IMR-90 (cell line): ENCODE measurements at regions not wholly inside any gene's neighbourhood (a gene's known extent, or its start where the extent isn't known, plus 50 kb on each side); places are given as distances from the start of the nearest gene placed in this dataset.

Source experiments
- ATAC-seq: fragments of 200-7000 bp; cut with Tn5 transposase; 2 replicates; pipeline ENCODE4 v1.9.1; 2020; ENCODE audit warnings: low read depth, mild to moderate bottlenecking, moderate library complexity
- BruUV-seq: library from RNA; stranded (reverse); fragments of 400-500 nt; replicated peaks from 2 replicates; lab custom pipeline; 2021; lab: Mats Ljungman, UMichigan
- CTCF ChIA-PET: fragments of 300-600 bp; formaldehyde crosslinking; extraction: SDS; loops from one replicate; lab custom pipeline; 2021; ENCODE audit warnings: antibody characterized with exemption; lab: Yijun Ruan, JAX
- POLR2A ChIA-PET: fragments of 300-600 bp; sonication (Branson Sonifier 250); formaldehyde crosslinking; loops from one replicate; lab custom pipeline; 2022; ENCODE audit warnings: antibody characterized with exemption; ENCODE audit not compliant: unreplicated experiment; lab: Charles Lee
- DNase-seq: peaks from one replicate; pipeline ENCODE4 v3.0.0; 2013
- H2AFZ ChIP-seq: replicated peaks from 2 replicates; pipeline ENCODE3; 2013; ENCODE audit warnings: low read length, mild to moderate bottlenecking; ENCODE audit not compliant: poor library complexity
- H2AK5ac ChIP-seq: 2 replicates; pipeline ENCODE4 v1.6.1; 2013; ENCODE audit warnings: low read depth, low read length, inconsistent platforms
- H2AK9ac ChIP-seq: replicated peaks from 2 replicates; pipeline ENCODE3; 2013; ENCODE audit warnings: mild to moderate bottlenecking, low read depth, low read length, moderate library complexity; ENCODE audit not compliant: poor library complexity
- H2BK120ac ChIP-seq: 2 replicates; pipeline ENCODE4 v1.6.1; 2013; ENCODE audit warnings: low read depth, low read length, inconsistent platforms
- H2BK15ac ChIP-seq: 3 replicates; pipeline ENCODE4 v1.6.1; 2013; ENCODE audit warnings: low read depth, low read length, inconsistent platforms
- H2BK20ac ChIP-seq: 2 replicates; pipeline ENCODE4 v1.6.1; 2013; ENCODE audit warnings: low read depth, mild to moderate bottlenecking, inconsistent platforms, low read length, moderate library complexity
- H2BK5ac ChIP-seq: 2 replicates; pipeline ENCODE4 v1.6.1; 2013; ENCODE audit warnings: mild to moderate bottlenecking, low read depth, low read length, inconsistent platforms; ENCODE audit not compliant: poor library complexity, severe bottlenecking
- H3K14ac ChIP-seq: replicated peaks from 2 replicates; pipeline ENCODE4 v1.6.1; 2013; ENCODE audit warnings: low read depth, low read length, inconsistent platforms
- H3K18ac ChIP-seq: 2 replicates; pipeline ENCODE4 v1.6.1; 2013; ENCODE audit warnings: low read depth, low read length, control low read depth
- H3K23ac ChIP-seq: 2 replicates; pipeline ENCODE4 v1.6.1; 2013; ENCODE audit warnings: low read depth, low read length, inconsistent platforms
- H3K27ac ChIP-seq: 2 replicates; pipeline ENCODE4 v1.5.1; 2013; ENCODE audit warnings: mild to moderate bottlenecking, control low read depth, low read length; ENCODE audit not compliant: insufficient read depth
- H3K27me3 ChIP-seq: 2 replicates; pipeline ENCODE4 v1.6.1; 2013; ENCODE audit warnings: low read length; ENCODE audit not compliant: control insufficient read depth, insufficient read depth
- H3K36me3 ChIP-seq: 2 replicates; pipeline ENCODE4 v1.6.1; 2013; ENCODE audit warnings: low read length, mixed read lengths; ENCODE audit not compliant: control insufficient read depth, insufficient read depth
- H3K4ac ChIP-seq: 2 replicates; pipeline ENCODE4 v1.6.1; 2013; ENCODE audit warnings: low read depth, low read length, inconsistent platforms
- H3K4me1 ChIP-seq: 2 replicates; pipeline ENCODE4 v1.6.1; 2013; ENCODE audit warnings: low read length, mixed read lengths; ENCODE audit not compliant: control insufficient read depth, insufficient read depth
- H3K4me2 ChIP-seq: 2 replicates; pipeline ENCODE4 v1.6.1; 2013; ENCODE audit warnings: low read depth, mild to moderate bottlenecking, control low read depth, low read length, moderate library complexity
- H3K4me3 ChIP-seq: 2 replicates; pipeline ENCODE4 v1.5.1; 2013; ENCODE audit warnings: low read depth, mild to moderate bottlenecking, control low read depth, low read length, moderate library complexity; ENCODE audit not compliant: insufficient read depth
- H3K56ac ChIP-seq: 2 replicates; pipeline ENCODE4 v1.6.1; 2013; ENCODE audit warnings: low read length, inconsistent platforms; ENCODE audit not compliant: insufficient read depth; ENCODE audit errors: extremely low read depth
- H3K79me1 ChIP-seq, 2 experiments: 2 replicates each; pipeline ENCODE4 v1.6.1; 2013; ENCODE audit warnings: low read length in 2 of 2, inconsistent platforms in 1 of 2, low read depth in 1 of 2
- H3K9ac ChIP-seq: 2 replicates; pipeline ENCODE4 v1.6.1; 2013; ENCODE audit warnings: low read depth, low read length, control low read depth
- H3K9me1 ChIP-seq: 2 replicates; pipeline ENCODE4 v1.6.1; 2013; ENCODE audit warnings: low read length, inconsistent platforms; ENCODE audit not compliant: insufficient read depth
- H3K9me3 ChIP-seq: 2 replicates; pipeline ENCODE4 v1.6.1; 2013; ENCODE audit warnings: low read length; ENCODE audit not compliant: control insufficient read depth, insufficient read depth
- H4K20me1 ChIP-seq: 2 replicates; pipeline ENCODE4 v1.6.1; 2013; ENCODE audit warnings: low read length, inconsistent platforms; ENCODE audit not compliant: insufficient read depth
- H4K5ac ChIP-seq: 2 replicates; pipeline ENCODE4 v1.6.1; 2013; ENCODE audit warnings: mild to moderate bottlenecking, low read depth, low read length, control low read depth
- H4K8ac ChIP-seq, 2 experiments: 2 replicates each; pipeline ENCODE4 v1.6.1; 2013; ENCODE audit warnings: low read depth in 2 of 2, low read length in 2 of 2, control low read depth in 1 of 2, inconsistent platforms in 1 of 2
- H4K91ac ChIP-seq: 2 replicates; pipeline ENCODE4 v1.6.1; 2013; ENCODE audit warnings: low read depth, low read length, inconsistent platforms; ENCODE audit not compliant: insufficient read depth
- BHLHE40 ChIP-seq: fragments of 150-350 bp; IDR thresholded peaks from 2 replicates; pipeline ENCODE4 v1.6.1; 2016; ENCODE audit warnings: mild to moderate bottlenecking, low read depth, low read length
- CEBPB ChIP-seq: IDR thresholded peaks from 2 replicates; pipeline ENCODE4 v1.6.1; 2012; ENCODE audit warnings: low read depth, low read length, improper control_type of control experiment
- CHD1 ChIP-seq: IDR thresholded peaks from 2 replicates; pipeline ENCODE4 v1.6.1; 2012; ENCODE audit warnings: low read depth, low read length, improper control_type of control experiment
- CTCF ChIP-seq: conservative IDR thresholded peaks from 2 replicates; pipeline ENCODE4 v1.5.1; 2012; ENCODE audit warnings: mild to moderate bottlenecking, low read depth, low read length, improper control_type of control experiment
- ELK1 ChIP-seq: fragments of 150-350 bp; IDR thresholded peaks from 2 replicates; pipeline ENCODE4 v1.6.1; 2016; ENCODE audit warnings: low read depth, mild to moderate bottlenecking, low read length, moderate library complexity, borderline replicate concordance
- FOS ChIP-seq: fragments of 150-350 bp; IDR thresholded peaks from 2 replicates; pipeline ENCODE4 v1.6.1; 2016; ENCODE audit warnings: low read depth, low read length
- MAFK ChIP-seq: IDR thresholded peaks from 2 replicates; pipeline ENCODE4 v1.6.1; 2012; ENCODE audit warnings: low read depth, low read length, improper control_type of control experiment
- MAZ ChIP-seq: IDR thresholded peaks from 2 replicates; pipeline ENCODE4 v1.6.1; 2012; ENCODE audit warnings: low read depth, mild to moderate bottlenecking, low read length, improper control_type of control experiment, moderate library complexity, borderline replicate concordance
- MXI1 ChIP-seq: IDR thresholded peaks from 2 replicates; pipeline ENCODE4 v1.6.1; 2012; ENCODE audit warnings: low read depth, mild to moderate bottlenecking, low read length, moderate library complexity, borderline replicate concordance
- NFE2L2 ChIP-seq: fragments of 150-350 bp; IDR thresholded peaks from 2 replicates; pipeline ENCODE4 v1.6.1; 2016; ENCODE audit warnings: low read depth, mild to moderate bottlenecking, low read length
- POLR2A ChIP-seq: IDR thresholded peaks from 2 replicates; pipeline ENCODE4 v1.6.1; 2012; ENCODE audit warnings: mild to moderate bottlenecking, low read depth, low read length
- RAD21 ChIP-seq: IDR thresholded peaks from 2 replicates; pipeline ENCODE4 v1.6.1; 2012; ENCODE audit warnings: low read length, improper control_type of control experiment
- RCOR1 ChIP-seq: IDR thresholded peaks from 2 replicates; pipeline ENCODE4 v1.6.1; 2012; ENCODE audit warnings: mild to moderate bottlenecking, low read length, improper control_type of control experiment; ENCODE audit not compliant: insufficient replicate concordance
- RFX5 ChIP-seq: IDR thresholded peaks from 2 replicates; pipeline ENCODE4 v1.8.0; 2012; ENCODE audit warnings: low read depth, mild to moderate bottlenecking, low read length, moderate library complexity
- SMC3 ChIP-seq: fragments of 150-350 bp; IDR thresholded peaks from 2 replicates; pipeline ENCODE4 v1.6.1; 2016; ENCODE audit warnings: low read depth, mild to moderate bottlenecking, antibody characterized with exemption, low read length, moderate library complexity
- USF2 ChIP-seq: fragments of 150-350 bp; IDR thresholded peaks from 2 replicates; pipeline ENCODE4 v1.6.1; 2017; ENCODE audit warnings: mild to moderate bottlenecking, antibody characterized with exemption, low read length, low read depth
- WGBS, 2 experiments: methylation state at CpG; one replicate each; pipeline versions ENCODE4 v1.1.5 to v1.1.7; 2013; ENCODE audit warnings: missing lambda C conversion rate in 2 of 2; ENCODE audit not compliant: insufficient read length in 1 of 2; ENCODE audit errors: extremely low coverage in 2 of 2; 5-methylcytosine and 5-hydroxymethylcytosine counted together
- dilution Hi-C: fragments of 300-500 bp; cut with HindIII; formaldehyde crosslinking; loops from one replicate; pipeline ENCODE4 v1.14.3; 2018; ENCODE audit warnings: low sequenced_read_pairs; ENCODE audit not compliant: unreplicated experiment
- in situ Hi-C: fragments of 300-500 bp; cut with MboI; formaldehyde crosslinking; loops from 3 replicates; pipeline ENCODE4 v1.14.3; 2019; ENCODE audit warnings: low sequenced_read_pairs, inconsistent platforms, mixed read lengths
- intact Hi-C: fragments of 100-400 bp; cut with micrococcal nuclease; formaldehyde crosslinking; loops from 2 replicates; pipeline ENCODE4 v1.10.0; 2022

- Histone ChIP-seq H4K5ac (no peak overlapping the region), H2AK9ac (no peak overlapping the region), H3K23ac (no peak overlapping the region), H3K9me1 (no peaks in the 10 kb centered on the region), H2BK120ac (no peak overlapping the region), H2BK5ac (no peak overlapping the region), H4K20me1 (no peaks in the 10 kb centered on the region), H3K27ac (no peak overlapping the region), H3K9me3 (no peaks in the 10 kb centered on the region), H3K79me1 (no peaks in the 10 kb centered on the region), H3K9ac (no peak overlapping the region), H2BK20ac (no peak overlapping the region), H2BK15ac (no peak overlapping the region), H3K56ac (no peak overlapping the region), H4K91ac (no peak overlapping the region), H3K4me3 (no peak overlapping the region), H3K4me2 (no peak overlapping the region), H2AFZ (no peak overlapping the region), H4K8ac (no peak overlapping the region), H2AK5ac (no peak overlapping the region), H3K14ac (no peak overlapping the region), H3K18ac (no peak overlapping the region), H3K4ac (no peak overlapping the region), H3K36me3 (no peaks in the 10 kb centered on the region), H3K4me1 (no peaks in the 10 kb centered on the region), H3K27me3 (no peaks in the 10 kb centered on the region)
- intact Hi-C loops (no loop called here), in situ Hi-C loops (no loop called here), dilution Hi-C loops (no loop called here)
- TF ChIP-seq MAFK (no peak), ELK1 (no peak), NFE2L2 (no peak), FOS (no peak), RFX5 (no peak), CTCF (no peak), USF2 (no peak), RAD21 (no peak), CHD1 (no peak), BHLHE40 (no peak), SMC3 (no peak), POLR2A (no peak), RCOR1 (no peak), MAZ (no peak), MXI1 (no peak), CEBPB (no peak)
- WGBS, 2 experiments, result no CpG with 5 or more reads among the region's 6 CpGs
- BruUV-seq, result no TSS peak
- CTCF ChIA-PET, result interaction anchor here (0.7 to 1.2 kb wide), 3 partner anchors 17 to 269 kb away, joined by 4 to 9 read pairs (median 5); no protein-coding TSS in a partner anchor
- POLR2A ChIA-PET, result no interaction called here
- DNase-seq, result no peak
- no peak for ATAC-seq
Measured at GRCh38 chr2:196565982-196566381, 73.5 kb upstream of the CCDC150 start.
